Fibroblast of lung (primary cell): ENCODE measurements at regions not wholly inside any gene's neighbourhood (a gene's known extent, or its start where the extent isn't known, plus 50 kb on each side); places are given as distances from the start of the nearest gene placed in this dataset.

Source experiments
- EZH2 ChIP-seq: IDR thresholded peaks from 2 replicates; pipeline ENCODE4 v1.5.1; 2012; ENCODE audit warnings: low read length, control low read depth, mild to moderate bottlenecking; ENCODE audit errors: missing control alignments
- TF ChIP-seq, protein P1 (sequence below), 2 donors: IDR thresholded peaks in 1 of 2; conservative IDR thresholded peaks in 1 of 2; 1 replicate in 1 of 2; 2 replicates in 1 of 2; pipeline ENCODE4 v1.5.1; 2011 to 2012; ENCODE audit warnings: low read length in 2 of 2, control low read depth in 1 of 2, inconsistent platforms in 1 of 2, low read depth in 1 of 2, mild to moderate bottlenecking in 1 of 2

DNA sequence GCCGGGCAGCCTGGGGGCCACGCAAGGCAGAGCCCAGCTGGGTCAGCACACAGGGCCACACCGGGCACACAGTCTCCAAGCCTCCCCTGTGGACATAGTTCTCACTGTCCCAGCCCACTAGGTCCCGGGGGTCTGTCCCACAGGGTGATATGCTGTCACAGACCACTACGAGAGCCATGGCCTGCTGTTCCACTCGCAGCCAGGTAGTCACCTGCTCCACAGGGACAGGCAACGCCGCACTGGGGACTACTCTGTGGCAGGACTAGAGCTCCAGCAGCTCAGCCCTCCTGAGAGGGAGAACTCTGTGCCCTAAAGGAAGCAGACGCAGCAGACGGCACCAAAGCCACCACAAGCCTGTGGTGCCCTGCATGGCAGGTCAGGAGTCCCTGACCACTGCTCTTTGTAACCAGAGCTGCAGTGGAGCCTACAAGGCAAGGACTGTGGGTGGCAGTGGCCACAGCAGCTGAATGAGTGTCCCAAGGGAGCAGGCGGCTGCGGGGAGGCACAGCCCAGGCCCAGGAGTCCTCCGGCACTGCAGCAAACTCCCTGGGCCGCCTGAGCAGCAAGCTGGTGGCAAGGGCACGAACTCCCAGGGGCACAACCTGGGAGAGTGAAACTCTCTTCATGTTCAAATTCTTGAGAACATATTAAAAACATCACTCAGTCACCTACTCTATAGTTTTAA, 171.2 kb upstream of the GRK3 start:
- TF ChIP-seq, protein P1, sequence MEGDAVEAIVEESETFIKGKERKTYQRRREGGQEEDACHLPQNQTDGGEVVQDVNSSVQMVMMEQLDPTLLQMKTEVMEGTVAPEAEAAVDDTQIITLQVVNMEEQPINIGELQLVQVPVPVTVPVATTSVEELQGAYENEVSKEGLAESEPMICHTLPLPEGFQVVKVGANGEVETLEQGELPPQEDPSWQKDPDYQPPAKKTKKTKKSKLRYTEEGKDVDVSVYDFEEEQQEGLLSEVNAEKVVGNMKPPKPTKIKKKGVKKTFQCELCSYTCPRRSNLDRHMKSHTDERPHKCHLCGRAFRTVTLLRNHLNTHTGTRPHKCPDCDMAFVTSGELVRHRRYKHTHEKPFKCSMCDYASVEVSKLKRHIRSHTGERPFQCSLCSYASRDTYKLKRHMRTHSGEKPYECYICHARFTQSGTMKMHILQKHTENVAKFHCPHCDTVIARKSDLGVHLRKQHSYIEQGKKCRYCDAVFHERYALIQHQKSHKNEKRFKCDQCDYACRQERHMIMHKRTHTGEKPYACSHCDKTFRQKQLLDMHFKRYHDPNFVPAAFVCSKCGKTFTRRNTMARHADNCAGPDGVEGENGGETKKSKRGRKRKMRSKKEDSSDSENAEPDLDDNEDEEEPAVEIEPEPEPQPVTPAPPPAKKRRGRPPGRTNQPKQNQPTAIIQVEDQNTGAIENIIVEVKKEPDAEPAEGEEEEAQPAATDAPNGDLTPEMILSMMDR (conservative IDR thresholded peaks at IDR 0.05 in 1 of 2, IDR thresholded peaks at IDR 0.05 in 1 of 2; ENCODE audit: low read depth in 1 of 2, low read length in 2 of 2) = no peak
- no peak for TF ChIP-seq EZH2
